Medulla oblongata (tissue), 1 donor: ENCODE measurements at regions not wholly inside any gene's neighbourhood (a gene's known extent, or its start where the extent isn't known, plus 50 kb on each side); places are given as distances from the start of the nearest gene placed in this dataset.

Experiments
- DNase-seq: peaks from one replicate; pipeline ENCODE4 v3.0.0-alpha.2; 2015; ENCODE audit errors: extremely low spot score

DNA sequence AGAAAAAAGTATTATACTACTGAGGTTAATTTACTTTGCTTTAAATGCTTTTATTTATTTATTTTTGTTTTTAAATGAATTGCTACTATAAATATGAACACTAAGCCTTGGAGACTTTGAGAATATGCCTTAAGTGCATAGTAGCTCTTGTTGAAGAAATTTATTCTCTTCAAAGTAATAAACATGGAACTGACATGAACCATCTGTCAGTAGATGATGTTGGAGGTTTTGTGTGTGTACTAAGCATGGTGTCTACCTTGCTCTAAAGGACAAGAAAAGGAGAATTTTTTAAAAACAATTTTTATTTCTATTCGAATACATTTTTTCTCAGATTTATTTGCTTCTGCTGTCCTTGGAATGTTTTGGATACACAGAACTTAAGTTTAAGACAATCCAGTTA, 81.1 kb upstream of the PDZRN3 start:
- no peak for DNase-seq

DNA sequence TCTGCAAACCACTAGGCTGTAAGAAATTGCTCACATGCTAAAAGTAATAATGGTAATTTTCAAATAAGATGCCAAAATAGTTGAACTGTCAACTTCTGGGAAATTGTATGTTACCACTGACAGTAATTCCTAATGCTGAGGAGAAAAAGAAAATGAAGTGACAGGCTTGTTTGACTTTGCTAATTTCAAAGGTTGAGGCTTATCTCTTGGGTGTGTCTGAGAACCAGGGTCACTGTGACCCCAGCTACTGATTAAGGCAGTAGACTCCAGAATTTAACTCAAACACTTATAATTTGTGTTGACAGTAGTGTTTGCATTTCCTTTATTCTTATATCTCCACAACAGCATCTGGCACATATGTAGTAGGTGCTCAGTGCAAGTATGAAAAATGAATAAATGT, 74.6 kb upstream of the PDZRN3 start:
- DNase-seq, result no peak

DNA sequence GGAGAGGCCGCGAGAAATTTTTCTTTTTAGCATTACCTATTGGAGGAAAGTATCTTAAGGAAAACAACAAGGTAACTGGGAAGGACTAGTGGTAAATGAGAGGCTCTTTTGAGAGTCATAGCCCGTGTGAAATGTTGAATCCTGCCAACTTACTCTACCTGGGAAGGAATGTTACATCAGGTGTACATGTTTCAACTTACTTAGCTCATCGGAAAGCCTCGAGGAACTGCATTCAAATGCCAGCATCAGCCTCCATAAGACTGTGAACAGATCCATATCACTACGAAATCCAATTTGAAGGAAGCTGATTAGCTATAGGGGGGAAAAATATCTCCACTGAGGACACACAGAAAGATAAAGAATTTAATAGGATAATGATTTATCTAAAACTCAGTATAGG, 72.3 kb upstream of the PDZRN3 start:
- DNase-seq, result no peak

DNA sequence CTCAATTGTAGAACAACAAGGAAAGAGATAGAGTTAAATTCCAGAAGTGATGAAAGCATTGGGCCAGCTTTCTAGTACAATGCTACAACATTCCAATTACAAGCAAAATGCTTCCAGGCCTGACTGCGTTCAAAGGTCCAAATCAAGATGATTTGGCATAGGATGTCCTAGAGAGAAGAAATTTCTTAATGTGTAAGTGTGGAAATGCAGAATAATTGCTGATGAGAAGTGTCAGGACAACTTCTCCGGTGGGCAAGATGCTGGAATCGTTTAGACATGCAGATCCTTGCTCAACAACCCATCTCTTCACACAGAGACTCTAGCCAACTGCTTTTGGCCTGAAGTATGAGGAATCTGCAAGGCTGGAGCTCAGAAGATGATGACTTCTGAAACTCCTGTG, 71.1 kb upstream of the PDZRN3 start:
- DNase-seq, result no peak

DNA sequence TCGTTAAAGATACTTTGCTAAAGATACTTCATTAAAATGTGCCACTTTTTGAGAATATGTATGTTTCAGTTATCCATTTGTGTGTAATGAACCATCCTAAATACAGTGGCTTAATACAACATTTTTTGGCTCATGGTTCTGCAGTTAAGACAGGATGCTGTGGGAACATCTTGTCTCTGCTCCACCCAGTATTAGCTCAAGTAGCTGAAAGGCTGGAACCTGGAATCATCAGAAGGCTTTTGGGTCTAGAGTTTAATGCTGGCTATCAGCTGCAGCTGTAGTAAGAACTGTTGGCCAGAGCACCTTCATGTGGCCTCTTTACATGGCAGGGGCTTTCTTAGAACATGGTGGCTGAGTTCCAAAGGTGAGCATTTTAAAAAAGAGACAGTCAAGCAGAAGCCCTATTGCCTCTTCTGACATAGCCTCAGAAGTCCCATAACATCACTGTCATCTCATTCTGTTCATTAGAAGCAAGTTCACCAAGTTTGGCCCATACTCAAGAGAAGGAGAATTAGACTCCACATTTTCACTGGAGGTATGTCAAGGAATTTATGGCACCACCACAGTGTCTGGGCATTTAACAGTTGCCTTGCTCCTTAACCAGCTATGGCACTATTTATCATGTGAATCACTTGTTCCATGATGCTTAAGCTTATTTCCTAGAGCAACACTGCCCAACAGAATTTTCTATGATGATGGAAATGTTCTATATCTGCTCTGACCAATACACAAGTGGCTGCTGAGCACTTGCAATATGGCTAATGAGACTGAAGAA, 70.4 kb upstream of the PDZRN3 start:
- DNase-seq, result no peak

DNA sequence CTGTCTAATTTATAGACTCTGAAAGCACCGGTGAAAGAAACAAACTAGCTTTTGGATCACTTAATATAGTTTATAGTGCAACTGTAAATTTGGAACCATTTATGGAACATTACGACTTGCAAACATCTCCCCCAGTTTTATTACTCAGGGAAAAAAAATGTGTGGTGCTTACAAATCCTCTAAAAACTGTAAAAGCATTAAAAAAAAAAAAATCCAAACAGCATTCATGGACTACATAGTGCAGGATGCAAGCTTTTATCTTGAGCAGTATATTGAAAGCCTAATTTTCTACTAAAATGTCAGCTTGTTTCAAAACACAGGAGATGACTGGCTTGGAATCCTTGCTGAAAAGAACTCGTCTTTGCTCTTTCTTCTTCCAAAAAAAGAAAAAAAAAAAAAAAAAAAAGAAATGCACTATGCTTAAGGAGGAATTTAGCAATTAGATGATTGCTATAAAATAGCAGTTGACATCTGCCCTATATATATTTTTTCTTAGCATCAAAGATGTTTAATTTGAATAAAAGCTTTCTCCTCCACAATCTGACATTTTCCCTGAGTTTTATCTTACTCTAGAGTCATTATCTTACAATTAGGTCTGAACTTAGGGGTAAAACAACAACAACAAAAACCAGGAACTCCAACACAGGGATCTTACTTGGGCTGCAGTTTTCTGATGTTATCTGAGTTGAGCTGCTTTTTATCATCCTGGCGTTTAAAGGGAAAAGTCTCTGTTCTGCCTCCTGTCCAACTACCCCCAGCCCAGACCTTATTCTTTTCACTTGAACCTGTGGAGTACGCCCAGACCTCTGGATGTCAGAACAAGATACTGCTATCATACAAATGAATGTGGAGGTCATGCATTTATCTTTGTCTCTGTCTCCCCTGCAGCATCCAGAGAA, 62.6 kb upstream of the PDZRN3 start:
- DNase-seq, result no peak

DNA sequence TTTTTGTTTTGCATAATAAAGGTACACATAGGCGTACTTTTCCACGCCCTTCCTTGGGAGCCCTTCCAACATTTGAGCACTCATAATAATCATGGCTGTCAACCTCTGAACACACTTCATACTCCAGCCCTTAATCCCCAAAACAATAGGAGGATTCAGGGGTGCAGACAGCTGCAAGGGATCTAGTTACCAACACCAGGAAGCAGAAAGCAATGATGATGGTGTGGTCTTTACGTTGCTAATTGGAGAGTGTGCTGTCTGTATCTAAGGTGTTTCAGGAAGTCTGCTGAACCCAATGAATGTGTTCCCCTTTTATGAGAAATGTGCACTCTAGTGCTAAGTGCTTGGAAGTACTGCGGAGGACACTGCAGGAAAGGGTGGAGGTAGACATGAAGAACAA, 60.3 kb upstream of the PDZRN3 start:
- no peak for DNase-seq

DNA sequence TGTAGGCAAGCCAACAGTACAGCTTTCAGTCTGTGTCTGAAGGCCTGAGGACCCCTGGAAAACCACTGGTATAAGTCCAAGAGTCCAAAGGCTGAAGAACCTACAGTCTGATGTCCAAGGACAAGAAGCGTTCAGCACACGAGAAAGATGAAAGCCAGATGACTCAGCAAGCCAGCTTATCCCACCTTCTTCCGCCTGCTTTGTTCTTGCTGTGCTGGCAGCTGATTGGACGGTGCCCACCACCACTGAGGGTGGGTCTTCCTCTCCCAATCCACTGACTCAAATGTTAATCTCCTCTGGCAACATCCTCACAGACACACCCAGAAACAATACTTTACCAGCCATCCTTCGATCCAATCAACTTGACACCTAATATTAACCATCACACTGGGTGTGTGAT, 59.0 kb upstream of the PDZRN3 start:
- DNase-seq, result no peak

DNA sequence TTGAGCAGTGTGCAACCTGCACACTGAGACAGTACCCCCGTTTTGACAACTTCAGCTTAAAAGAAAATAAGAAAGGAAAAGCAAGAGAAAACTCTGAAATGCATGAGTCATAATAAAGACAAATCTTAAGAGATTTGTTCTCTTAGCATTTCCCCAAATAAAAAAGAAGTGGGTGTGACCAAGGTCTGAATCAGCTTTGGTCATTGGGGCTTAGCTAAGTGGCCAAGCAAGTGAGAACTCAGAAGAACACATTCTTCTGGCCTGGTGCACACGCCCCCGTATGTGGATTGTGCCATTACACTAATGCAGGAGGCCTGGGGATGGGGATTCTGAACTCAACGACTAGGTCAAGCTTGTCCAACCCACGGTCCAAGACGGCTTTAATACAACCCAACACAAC, 56.9 kb upstream of the PDZRN3 start:
- DNase-seq, result no peak

DNA sequence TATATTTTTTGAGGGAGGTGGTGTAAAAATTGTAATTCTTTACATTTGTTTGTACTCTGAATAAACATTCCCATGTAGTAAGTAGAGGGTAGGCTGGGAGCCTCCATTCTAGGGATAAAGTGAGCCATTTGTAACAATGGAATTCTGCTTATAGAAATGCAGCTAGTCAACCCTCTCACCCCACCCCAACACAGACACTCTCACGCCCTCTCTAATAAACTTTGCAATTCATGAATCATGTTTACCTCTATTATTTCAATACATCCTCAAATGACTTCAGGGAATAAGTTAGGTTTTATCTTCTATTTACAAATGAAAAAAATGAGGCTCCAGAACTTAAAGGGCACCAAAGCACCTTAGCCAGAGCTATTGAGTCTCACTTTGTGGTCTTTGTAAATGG, 56.5 kb upstream of the PDZRN3 start:
- DNase-seq, result no peak

DNA sequence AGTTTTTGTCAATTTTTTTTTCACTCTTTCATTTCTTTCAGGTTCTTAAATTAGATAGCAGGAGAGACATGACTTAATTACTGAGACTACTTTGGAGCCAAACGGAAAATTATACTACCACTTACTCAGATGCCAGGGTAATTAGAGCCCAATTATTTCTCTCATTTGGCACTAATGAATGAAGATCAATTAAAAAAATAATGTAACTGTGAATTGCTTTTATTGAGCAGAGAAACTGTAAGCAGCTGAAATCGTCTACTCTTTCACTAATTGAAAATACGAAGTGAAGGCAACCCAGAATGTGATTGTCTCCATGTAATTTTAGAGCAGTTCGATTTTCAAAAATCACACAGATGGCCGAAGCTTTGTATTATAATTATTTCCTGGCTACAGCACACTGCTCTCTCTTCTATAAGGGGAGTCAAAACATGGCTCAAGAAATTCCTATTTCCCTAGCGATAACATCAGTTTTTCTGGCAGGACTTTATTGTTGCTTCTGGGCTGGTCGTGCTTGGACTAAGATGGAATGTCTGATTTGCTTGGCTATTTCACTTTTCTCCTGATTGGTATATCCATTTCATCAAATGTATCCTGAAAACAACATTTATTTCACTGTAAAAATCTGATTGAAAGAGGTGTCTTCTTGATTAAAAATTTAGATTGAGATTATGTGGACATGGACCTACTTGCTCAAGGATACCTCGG, 55.8 kb upstream of the PDZRN3 start:
- DNase-seq, result no peak

DNA sequence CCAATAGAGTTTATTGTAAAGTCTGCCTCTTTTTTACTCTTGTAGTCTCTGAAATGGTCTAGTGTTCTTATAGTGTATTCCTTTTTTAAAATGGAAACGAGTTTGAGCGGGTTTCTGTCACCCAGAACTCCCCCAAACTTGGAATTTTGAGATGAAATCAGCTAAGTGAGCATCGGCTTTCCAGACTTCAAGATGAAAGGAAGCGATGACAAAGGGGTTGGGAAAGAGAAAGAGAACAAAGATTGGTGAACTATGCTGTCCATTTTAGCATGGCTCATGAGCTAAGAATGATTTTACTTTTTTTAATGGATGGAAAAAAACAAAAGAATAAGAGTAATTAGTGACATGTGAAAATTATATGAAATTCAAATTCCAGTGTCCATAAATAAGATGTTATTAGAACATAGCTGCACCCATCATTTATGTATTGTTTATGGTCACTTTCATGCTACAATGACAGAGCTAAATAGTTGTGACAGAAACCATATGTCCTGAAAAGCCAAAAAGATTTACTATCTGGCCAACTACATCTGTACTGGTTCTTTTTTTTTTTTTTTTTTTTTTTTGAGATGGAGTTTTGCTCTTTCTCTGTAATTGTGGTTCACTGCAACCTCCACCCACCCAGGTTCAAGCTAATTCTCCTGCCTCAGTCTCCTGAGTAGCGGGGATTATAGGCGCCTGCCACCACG, 52.7 kb upstream of the PDZRN3 start:
- no peak for DNase-seq
